GM21619 (cell line): ENCODE measurements at regions not wholly inside any gene's neighbourhood (a gene's known extent, or its start where the extent isn't known, plus 50 kb on each side); places are given as distances from the start of the nearest gene placed in this dataset.

Experiments used
- ATAC-seq: cut with Tn5 transposase; IDR thresholded peaks from one replicate; pipeline ENCODE4 v1.9.1; 2021; ENCODE audit not compliant: unreplicated experiment

DNA sequence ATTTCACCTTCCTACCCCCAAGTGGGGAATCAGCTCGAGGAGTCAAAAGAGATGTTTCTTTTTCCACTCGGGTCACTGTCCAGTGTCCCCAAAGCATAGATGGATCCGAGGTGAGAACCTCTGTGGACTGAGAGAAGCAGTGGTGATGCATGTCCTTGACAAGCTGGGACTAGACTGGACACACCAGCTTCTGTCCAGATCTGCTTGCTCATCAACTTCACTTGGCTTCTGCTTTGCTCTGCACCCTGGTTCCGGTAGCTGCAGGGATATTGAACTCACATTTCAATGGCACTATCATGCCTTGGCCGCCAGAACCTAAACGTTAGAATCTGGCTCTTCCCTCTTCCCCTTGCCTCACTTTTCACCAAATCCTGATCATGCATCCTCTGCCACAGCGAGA, 50.3 kb upstream of the CXCL12 start:
- no peak for ATAC-seq

DNA sequence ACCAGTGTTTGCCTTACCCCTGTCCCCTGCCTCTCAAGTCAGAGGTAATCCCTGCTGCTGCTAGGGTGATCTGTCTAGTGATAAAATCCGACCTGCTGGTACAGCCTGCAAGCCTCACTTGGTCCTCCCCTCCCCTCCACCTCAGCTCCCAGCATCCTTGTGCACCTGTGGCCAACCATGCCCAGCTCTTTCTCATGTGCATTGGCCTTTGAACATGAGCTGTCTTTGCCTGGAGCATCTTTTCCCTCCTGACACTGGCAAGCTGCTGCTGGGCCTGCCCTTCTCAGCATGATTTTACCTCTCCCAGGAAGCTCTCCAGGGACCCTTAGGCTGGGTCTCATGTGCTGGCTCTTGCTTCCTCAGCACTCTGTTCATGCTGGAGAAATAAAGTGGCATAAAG, 51.3 kb upstream of the CXCL12 start:
- ATAC-seq: no peak

GRCh38 chr10:44437840-44438511, 53.1 kb upstream of the CXCL12 start:
- ATAC-seq: no peak

GRCh38 chr10:44439239-44439957, 54.5 kb upstream of the CXCL12 start:
- no peak for ATAC-seq

GRCh38 chr10:44439958-44440244, 55.0 kb upstream of the CXCL12 start:
- no peak for ATAC-seq

DNA sequence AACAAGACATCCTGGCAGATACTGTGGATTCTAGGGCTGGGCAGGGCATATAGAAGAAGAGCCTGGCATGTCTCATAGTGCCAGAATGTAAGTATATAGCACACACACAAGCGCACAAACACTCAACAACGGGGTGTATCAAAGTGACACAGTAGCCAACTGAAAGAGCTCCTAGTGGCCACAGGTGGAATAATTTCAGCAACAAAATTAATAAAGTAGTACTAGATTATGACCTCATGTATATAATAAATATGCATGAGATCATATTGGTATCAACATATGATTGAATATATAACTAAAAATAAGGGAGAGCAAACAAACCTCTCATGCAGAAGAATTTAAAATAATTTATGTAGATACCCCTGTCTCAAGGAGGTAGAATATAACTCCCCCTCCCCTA, 72.4 kb upstream of the CXCL12 start:
- no peak for ATAC-seq

- ATAC-seq: no peak
Observed at GRCh38 chr10:44458671-44459413, 73.9 kb upstream of the CXCL12 start.

DNA sequence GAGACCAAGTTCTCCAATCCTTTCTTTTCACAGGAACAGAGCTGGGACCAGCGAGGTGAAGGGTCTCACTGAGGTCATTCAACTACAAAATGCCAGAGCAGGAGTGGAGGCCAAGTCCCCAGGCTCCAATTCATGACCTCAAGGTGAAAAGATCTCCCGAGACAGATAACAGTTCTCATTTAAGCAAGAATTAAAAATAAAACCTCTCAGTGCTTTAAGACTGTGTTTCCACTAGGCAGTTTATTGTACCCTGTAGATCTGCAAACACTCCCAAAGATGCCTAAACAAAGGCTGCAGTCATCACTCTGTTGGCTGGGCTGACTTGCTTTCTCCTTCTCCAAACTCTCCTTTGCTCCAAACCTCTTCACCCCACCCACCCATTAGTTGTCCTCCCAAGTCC, 74.8 kb upstream of the CXCL12 start:
- no peak for ATAC-seq

DNA sequence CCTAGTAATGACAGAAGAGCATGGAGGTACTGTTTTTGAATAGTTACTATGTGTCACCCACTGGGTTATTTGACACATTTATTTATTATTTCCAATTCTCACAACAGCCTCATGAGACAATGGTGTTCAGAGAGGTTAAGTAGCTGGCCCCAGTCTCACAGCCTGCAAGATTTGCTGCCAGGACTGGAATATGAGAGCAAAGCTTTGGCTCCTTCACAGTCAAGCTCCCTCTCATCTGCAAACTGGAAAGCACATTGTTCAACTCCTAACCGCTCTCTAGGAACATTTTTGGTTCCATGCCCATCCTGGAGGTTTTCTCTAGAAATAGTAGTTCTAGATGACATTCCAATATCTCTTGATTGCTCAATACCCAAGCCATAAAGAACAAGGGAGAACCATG, 75.5 kb upstream of the CXCL12 start:
- no peak for ATAC-seq

GRCh38 chr10:44462338-44462914, 77.5 kb upstream of the CXCL12 start:
- ATAC-seq: no peak

GRCh38 chr10:44463511-44464121, 78.7 kb upstream of the CXCL12 start:
- no peak for ATAC-seq

- ATAC-seq: no peak
Observed at GRCh38 chr10:44464503-44464902, 79.6 kb upstream of the CXCL12 start.

GRCh38 chr10:44465401-44466115, 80.7 kb upstream of the CXCL12 start:
- ATAC-seq: no peak

- ATAC-seq: no peak
Observed at GRCh38 chr10:44466236-44466635, 81.3 kb upstream of the CXCL12 start.

DNA sequence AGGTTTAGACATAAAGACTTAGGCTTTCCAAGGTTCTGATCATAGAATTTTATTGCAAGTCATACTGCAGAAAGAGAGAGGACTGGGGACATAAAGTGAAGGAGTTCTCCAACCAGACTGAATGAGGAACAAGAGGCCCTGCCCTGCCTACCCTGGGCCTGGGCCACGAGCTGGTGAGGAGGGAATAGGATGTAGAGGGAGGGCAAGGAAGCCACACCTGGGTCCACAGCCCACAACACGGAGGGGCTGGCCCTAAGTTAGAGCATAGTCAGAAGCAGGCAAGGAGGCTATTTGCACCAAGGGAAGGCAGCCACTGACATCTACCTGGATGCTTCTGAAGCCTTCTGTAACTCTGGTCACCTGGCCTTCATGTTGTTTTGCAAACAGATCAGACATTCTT, 82.2 kb upstream of the CXCL12 start:
- no peak for ATAC-seq

GRCh38 chr10:44467900-44468299, 83.0 kb upstream of the CXCL12 start:
- no peak for ATAC-seq

- ATAC-seq: no peak
Observed at GRCh38 chr10:44468525-44468924, 83.6 kb upstream of the CXCL12 start.

DNA sequence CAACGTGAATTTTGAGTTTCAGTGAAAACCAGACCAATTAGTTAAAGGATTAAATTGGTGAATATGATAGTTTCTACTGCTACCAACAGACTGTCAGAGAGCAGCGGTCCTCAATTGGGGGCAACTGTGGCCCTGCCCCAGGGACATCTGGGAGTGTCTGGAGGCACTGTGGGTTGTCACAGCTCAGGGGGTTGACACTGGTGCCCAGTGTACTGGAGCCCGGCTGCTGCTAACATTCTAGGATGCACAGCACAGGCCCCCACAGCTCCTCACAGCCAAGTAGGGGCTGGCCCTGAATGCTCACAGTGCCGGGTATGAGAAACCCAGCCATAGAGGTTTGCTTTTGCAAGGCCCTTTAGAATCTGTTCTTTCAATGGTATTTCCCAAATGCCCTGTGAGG, 84.1 kb upstream of the CXCL12 start:
- no peak for ATAC-seq

DNA sequence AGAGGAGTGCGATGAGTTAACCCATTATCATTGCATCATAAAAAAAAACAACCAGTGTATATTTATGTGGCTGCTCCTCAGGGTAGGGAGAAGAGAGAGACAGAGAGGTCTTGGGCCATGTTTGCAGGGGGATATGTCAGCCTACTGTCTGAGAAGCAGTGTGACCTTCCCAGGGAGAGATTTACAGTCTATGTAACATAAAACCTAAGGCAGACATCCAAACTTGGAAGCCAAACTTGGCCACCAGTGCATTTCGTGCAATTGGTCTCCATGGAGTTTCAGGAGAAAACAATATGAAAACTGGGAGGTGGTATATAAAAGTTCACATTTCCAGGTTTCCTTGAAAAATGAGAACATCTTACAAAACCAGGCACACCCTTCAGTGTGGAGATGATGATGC, 85.9 kb upstream of the CXCL12 start:
- ATAC-seq: no peak

DNA sequence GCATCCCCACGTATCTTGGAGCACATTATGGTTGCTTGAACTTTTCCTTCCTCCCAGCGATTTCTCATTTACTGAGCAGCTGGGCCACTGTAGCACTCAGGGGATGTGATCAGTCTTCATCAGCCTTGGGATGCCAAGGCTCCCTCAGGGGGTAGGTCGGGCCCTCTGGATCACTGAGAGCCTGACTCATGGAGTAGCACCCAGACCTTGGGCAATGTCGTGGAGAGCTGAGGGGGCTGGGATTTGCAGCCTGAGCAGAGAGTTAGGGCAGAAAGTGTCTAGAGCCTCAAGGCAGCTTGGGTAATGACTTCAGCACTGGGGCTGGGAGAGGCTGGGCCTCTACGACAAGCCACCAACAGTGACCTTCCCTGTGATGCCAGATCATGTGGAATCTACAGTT, 86.5 kb upstream of the CXCL12 start:
- no peak for ATAC-seq

GRCh38 chr10:44473146-44473545, 88.2 kb upstream of the CXCL12 start:
- ATAC-seq: no peak
